Karpas-422 (cell line): ENCODE measurements at regions not wholly inside any gene's neighbourhood (a gene's known extent, or its start where the extent isn't known, plus 50 kb on each side); places are given as distances from the start of the nearest gene placed in this dataset.
"Not testable (repeated sequence)": the region's sequence is repeated elsewhere in the genome, so short reads cannot be mapped to it uniquely, and the experiment has no call there.

Experiments used
- DNase-seq: peaks from one replicate; pipeline ENCODE4 v3.0.0-alpha.2; 2015
- H2AFZ ChIP-seq: fragments of 200-600 bp; sonication (generic); 2 replicates; pipeline ENCODE4 v1.6.1; 2014; ENCODE audit warnings: antibody characterized with exemption, low read length, mixed read lengths
- H3K27ac ChIP-seq: fragments of 200-600 bp; sonication (generic); 2 replicates; pipeline ENCODE4 v1.5.1; 2014; ENCODE audit warnings: mild to moderate bottlenecking, low read length, moderate library complexity
- H3K27me3 ChIP-seq: fragments of 200-600 bp; sonication (generic); 2 replicates; pipeline ENCODE4 v1.6.1; 2014; ENCODE audit warnings: low read length, mixed read lengths
- H3K36me3 ChIP-seq: fragments of 200-600 bp; sonication (generic); 2 replicates; pipeline ENCODE4 v1.6.1; 2014; ENCODE audit warnings: low read length, mixed read lengths; ENCODE audit not compliant: insufficient read depth
- H3K4me1 ChIP-seq: fragments of 200-600 bp; sonication (generic); 2 replicates; pipeline ENCODE4 v1.6.1; 2014; ENCODE audit warnings: mild to moderate bottlenecking, low read length, mixed read lengths
- H3K4me2 ChIP-seq: fragments of 200-600 bp; sonication (generic); 2 replicates; pipeline ENCODE4 v1.6.1; 2014; ENCODE audit warnings: low read length, low read depth, mild to moderate bottlenecking; ENCODE audit not compliant: poor library complexity, severe bottlenecking
- H3K4me3 ChIP-seq: fragments of 200-600 bp; sonication (generic); 2 replicates; pipeline ENCODE4 v1.5.1; 2014; ENCODE audit warnings: mild to moderate bottlenecking, antibody characterized with exemption, low read length, mixed read lengths
- H3K79me2 ChIP-seq: fragments of 200-600 bp; sonication (generic); 2 replicates; pipeline ENCODE4 v1.6.1; 2014; ENCODE audit warnings: mild to moderate bottlenecking, low read length, mixed read lengths
- H3K9ac ChIP-seq: fragments of 200-600 bp; sonication (generic); 2 replicates; pipeline ENCODE4 v1.6.0; 2014; ENCODE audit warnings: low read length
- H3K9me2 ChIP-seq: fragments of 200-600 bp; sonication (generic), shearing (Covaris generic); replicated peaks from 2 replicates; pipeline ENCODE4 v1.6.0; 2014; ENCODE audit warnings: mild to moderate bottlenecking, low read length, moderate library complexity; ENCODE audit not compliant: insufficient read depth
- H3K9me3 ChIP-seq: fragments of 300-700, 200-600 bp; sonication (generic); 2 replicates; pipeline ENCODE4 v1.6.1; 2014; ENCODE audit warnings: low read length, mixed read lengths
- H4K20me1 ChIP-seq: fragments of 200-600 bp; sonication (generic); 2 replicates; pipeline ENCODE4 v1.6.1; 2014; ENCODE audit warnings: mild to moderate bottlenecking, antibody characterized with exemption, low read length, low read depth; ENCODE audit not compliant: insufficient read depth

- H3K9me2 ChIP-seq, H3K79me2 ChIP-seq, H3K27ac ChIP-seq: not testable (repeated sequence)
Measured at GRCh38 chr5:62236593-62236992, 69.4 kb upstream of the KIF2A start.

GRCh38 chr5:62237944-62238343 is 68.1 kb upstream of the KIF2A start:
- H3K4me3 ChIP-seq, H3K79me2 ChIP-seq, H3K9ac ChIP-seq, H3K4me1 ChIP-seq, H3K27ac ChIP-seq, H3K36me3 ChIP-seq, H3K27me3 ChIP-seq, DNase-seq, H3K4me2 ChIP-seq, H3K9me2 ChIP-seq, H3K9me3 ChIP-seq, H2AFZ ChIP-seq, H4K20me1 ChIP-seq: not testable (repeated sequence)

More at GRCh38 chr5:62236593-62236992, 69.4 kb upstream of the KIF2A start:
- not testable (repeated sequence) for H4K20me1 ChIP-seq, H3K4me1 ChIP-seq, H3K9me3 ChIP-seq, H2AFZ ChIP-seq, H3K4me3 ChIP-seq, H3K9ac ChIP-seq, H3K27me3 ChIP-seq, H3K4me2 ChIP-seq, DNase-seq, H3K36me3 ChIP-seq

GRCh38 chr5:62238584-62238983 is 67.4 kb upstream of the KIF2A start:
- H3K4me1 ChIP-seq, H3K4me2 ChIP-seq, H2AFZ ChIP-seq, DNase-seq, H3K4me3 ChIP-seq, H3K27ac ChIP-seq, H3K9ac ChIP-seq, H3K9me3 ChIP-seq, H3K79me2 ChIP-seq, H3K36me3 ChIP-seq, H3K27me3 ChIP-seq, H3K9me2 ChIP-seq, H4K20me1 ChIP-seq: not testable (repeated sequence)

GRCh38 chr5:62240494-62240893 is 65.5 kb upstream of the KIF2A start:
- H3K9me3 ChIP-seq, H3K9ac ChIP-seq, H3K4me2 ChIP-seq, H3K79me2 ChIP-seq, H3K4me1 ChIP-seq, H3K27ac ChIP-seq, H3K27me3 ChIP-seq, H3K36me3 ChIP-seq, H2AFZ ChIP-seq, DNase-seq, H3K4me3 ChIP-seq, H4K20me1 ChIP-seq, H3K9me2 ChIP-seq: not testable (repeated sequence)

GRCh38 chr5:62242000-62242399 is 64.0 kb upstream of the KIF2A start:
- not testable (repeated sequence) for H3K4me3 ChIP-seq, H3K9ac ChIP-seq, H3K36me3 ChIP-seq, H4K20me1 ChIP-seq, H3K4me2 ChIP-seq, H3K9me2 ChIP-seq, H3K27ac ChIP-seq, DNase-seq, H3K4me1 ChIP-seq, H3K79me2 ChIP-seq, H2AFZ ChIP-seq, H3K9me3 ChIP-seq, H3K27me3 ChIP-seq

- H3K27ac ChIP-seq, H3K36me3 ChIP-seq, H3K9me2 ChIP-seq, H3K9ac ChIP-seq, H4K20me1 ChIP-seq, DNase-seq, H3K9me3 ChIP-seq, H3K4me3 ChIP-seq, H3K27me3 ChIP-seq, H3K4me1 ChIP-seq, H2AFZ ChIP-seq, H3K4me2 ChIP-seq, H3K79me2 ChIP-seq: not testable (repeated sequence)
Measured at GRCh38 chr5:62243046-62243445, 63.0 kb upstream of the KIF2A start.

- H3K27me3 ChIP-seq, H3K9me3 ChIP-seq, H3K9ac ChIP-seq: not testable (repeated sequence)
Measured at GRCh38 chr5:62248192-62248591, 57.8 kb upstream of the KIF2A start.

GRCh38 chr5:62250085-62250484 is 55.9 kb upstream of the KIF2A start:
- H2AFZ ChIP-seq, H3K4me1 ChIP-seq, H3K4me2 ChIP-seq, H3K27ac ChIP-seq, H3K9ac ChIP-seq, DNase-seq, H4K20me1 ChIP-seq, H3K4me3 ChIP-seq, H3K79me2 ChIP-seq, H3K36me3 ChIP-seq, H3K27me3 ChIP-seq, H3K9me3 ChIP-seq, H3K9me2 ChIP-seq: not testable (repeated sequence)

More at GRCh38 chr5:62248192-62248591, 57.8 kb upstream of the KIF2A start:
- not testable (repeated sequence) for DNase-seq, H3K36me3 ChIP-seq, H3K4me2 ChIP-seq, H3K4me1 ChIP-seq, H3K4me3 ChIP-seq, H3K27ac ChIP-seq, H3K79me2 ChIP-seq, H3K9me2 ChIP-seq, H4K20me1 ChIP-seq, H2AFZ ChIP-seq

GRCh38 chr5:62250919-62251318 is 55.1 kb upstream of the KIF2A start:
- H4K20me1 ChIP-seq, H2AFZ ChIP-seq, H3K36me3 ChIP-seq, DNase-seq, H3K9ac ChIP-seq, H3K9me3 ChIP-seq, H3K4me1 ChIP-seq, H3K4me2 ChIP-seq, H3K4me3 ChIP-seq, H3K27ac ChIP-seq, H3K79me2 ChIP-seq, H3K27me3 ChIP-seq, H3K9me2 ChIP-seq: not testable (repeated sequence)
